GM23338 (cell line): ENCODE measurements at regions not wholly inside any gene's neighbourhood (a gene's known extent, or its start where the extent isn't known, plus 50 kb on each side); places are given as distances from the start of the nearest gene placed in this dataset.
A peak's percentile ranks its signal among the peaks of the same experiment; 100 is the strongest.

Experiments
- ATAC-seq: fragments of 200-7000 bp; cut with Tn5 transposase; 3 replicates; pipeline ENCODE4 v1.9.1; 2020
- DNase-seq: peaks from one replicate; pipeline ENCODE4 v3.0.0-alpha.2; 2015; ENCODE audit warnings: low spot score
- H2AFZ ChIP-seq: fragments of 200-600 bp; sonication (generic); 2 replicates; pipeline ENCODE4 v1.8.0; 2016; ENCODE audit warnings: antibody characterized with exemption, mild to moderate bottlenecking, moderate library complexity
- H3F3A ChIP-seq: fragments of 200-600 bp; sonication (generic); replicated peaks from 2 replicates; pipeline ENCODE4 v1.8.0; 2017; ENCODE audit warnings: antibody characterized with exemption, mixed run types, low read depth
- H3K27ac ChIP-seq: fragments of 200-600 bp; sonication (generic); 2 replicates; pipeline ENCODE4 v1.6.1; 2016; ENCODE audit warnings: low read depth
- H3K27me3 ChIP-seq: fragments of 200-600 bp; sonication (generic); 2 replicates; pipeline ENCODE4 v1.8.0; 2016; ENCODE audit warnings: mild to moderate bottlenecking, mixed run types, moderate library complexity; ENCODE audit not compliant: insufficient read depth
- H3K36me3 ChIP-seq: fragments of 200-600 bp; sonication (generic); 2 replicates; pipeline ENCODE4 v1.8.0; 2016; ENCODE audit warnings: mild to moderate bottlenecking; ENCODE audit not compliant: insufficient read depth
- H3K4me1 ChIP-seq: fragments of 200-600 bp; sonication (generic); 2 replicates; pipeline ENCODE4 v1.8.0; 2016; ENCODE audit warnings: mild to moderate bottlenecking, moderate library complexity; ENCODE audit not compliant: insufficient read depth
- H3K4me2 ChIP-seq: fragments of 200-600 bp; sonication (generic); 2 replicates; pipeline ENCODE4 v1.7.1; 2017; ENCODE audit warnings: mixed run types
- H3K4me3 ChIP-seq: fragments of 200-600 bp; sonication (generic); 2 replicates; pipeline ENCODE4 v1.6.1; 2016; ENCODE audit warnings: mixed run types
- H3K79me2 ChIP-seq: fragments of 200-600 bp; sonication (generic); replicated peaks from 2 replicates; pipeline ENCODE4 v1.8.0; 2017; ENCODE audit warnings: mild to moderate bottlenecking; ENCODE audit not compliant: insufficient read depth
- H3K9me2 ChIP-seq: fragments of 200-600 bp; sonication (generic); 2 replicates; pipeline ENCODE4 v1.8.0; 2017; ENCODE audit not compliant: insufficient read depth
- H4K20me1 ChIP-seq: fragments of 200-600 bp; sonication (generic); replicated peaks from 2 replicates; pipeline ENCODE4 v1.8.0; 2017; ENCODE audit warnings: mild to moderate bottlenecking; ENCODE audit not compliant: insufficient read depth
- H3K27ac Mint-ChIP-seq: 2 replicates; pipeline ENCODE4 v1.8.0; 2020; ENCODE audit warnings: inconsistent platforms, mild to moderate bottlenecking, moderate library complexity, mixed read lengths
- H3K27me3 Mint-ChIP-seq: 3 replicates; pipeline ENCODE4 v1.8.0; 2022; ENCODE audit warnings: low read depth, mild to moderate bottlenecking, moderate library complexity, mixed read lengths, inconsistent platforms; ENCODE audit not compliant: insufficient read depth, poor library complexity
- H3K36me3 Mint-ChIP-seq: 3 replicates; pipeline ENCODE4 v1.8.0; 2021; ENCODE audit warnings: low read depth, mild to moderate bottlenecking, inconsistent platforms, moderate library complexity, mixed read lengths
- H3K4me1 Mint-ChIP-seq: 3 replicates; pipeline ENCODE4 v1.8.0; 2020; ENCODE audit warnings: mild to moderate bottlenecking, inconsistent platforms, mixed read lengths
- H3K4me3 Mint-ChIP-seq: 3 replicates; pipeline ENCODE4 v1.8.0; 2021; ENCODE audit warnings: moderate library complexity, mild to moderate bottlenecking, inconsistent platforms, mixed read lengths
- H3K9me3 Mint-ChIP-seq: 3 replicates; pipeline ENCODE4 v1.8.0; 2020; ENCODE audit warnings: moderate library complexity, mild to moderate bottlenecking, inconsistent platforms, mixed read lengths
- CREB1 ChIP-seq: fragments of 250-450 bp; sonication (Bioruptor Pico); IDR thresholded peaks from 2 replicates; pipeline ENCODE4 v1.5.0; 2020; ENCODE audit warnings: low read depth, mild to moderate bottlenecking, moderate library complexity
- CTCF ChIP-seq, 2 experiments: fragments of 200-600 bp in 1 of 2; sonication (generic) in 1 of 2; conservative IDR thresholded peaks; 2 replicates each; pipeline versions ENCODE4 v1.5.1 to v1.6.1; 2016 to 2017; ENCODE audit warnings: antibody characterized with exemption in 2 of 2, low read depth in 2 of 2, mild to moderate bottlenecking in 2 of 2, moderate library complexity in 1 of 2
- EZH2phosphoT487 ChIP-seq: fragments of 200-600 bp; sonication (generic); IDR thresholded peaks from one replicate; pipeline ENCODE4 v1.8.1; 2018; ENCODE audit warnings: antibody characterized with exemption; ENCODE audit not compliant: unreplicated experiment
- JUNB ChIP-seq: IDR thresholded peaks from one replicate; pipeline ENCODE4 v1.6.1; 2016; ENCODE audit warnings: antibody characterized with exemption; ENCODE audit not compliant: unreplicated experiment
- NANOG ChIP-seq: IDR thresholded peaks from 2 replicates; pipeline ENCODE4 v1.6.1; 2016; ENCODE audit warnings: antibody characterized with exemption, borderline replicate concordance
- POLR2AphosphoS5 ChIP-seq: IDR thresholded peaks from 2 replicates; pipeline ENCODE4 v1.6.1; 2016; ENCODE audit warnings: antibody characterized with exemption, low read depth
- REST ChIP-seq: IDR thresholded peaks from one replicate; pipeline ENCODE4 v1.6.1; 2018; ENCODE audit warnings: antibody characterized with exemption; ENCODE audit not compliant: unreplicated experiment
- STAT1 ChIP-seq: IDR thresholded peaks from one replicate; pipeline ENCODE4 v1.6.1; 2016; ENCODE audit warnings: antibody characterized with exemption; ENCODE audit not compliant: unreplicated experiment
- ZNF114 ChIP-seq: fragments of 250-450 bp; sonication (Bioruptor Pico); IDR thresholded peaks from 2 replicates; pipeline ENCODE4 v1.5.0; 2020; ENCODE audit warnings: mild to moderate bottlenecking, moderate library complexity
- ZNF331 ChIP-seq: fragments of 250-450 bp; sonication (Bioruptor Pico); IDR thresholded peaks from 2 replicates; pipeline ENCODE4 v1.5.0; 2020; ENCODE audit warnings: low read depth, mild to moderate bottlenecking, moderate library complexity
- ZNF462 ChIP-seq: fragments of 250-450 bp; sonication (Bioruptor Pico); IDR thresholded peaks from 2 replicates; pipeline ENCODE4 v1.5.0; 2020; ENCODE audit warnings: mild to moderate bottlenecking, moderate library complexity

GRCh38 chr5:158320178-158320674, 461.3 kb upstream of the CLINT1 start:
- DNase-seq (no peak), ATAC-seq (no peak)
- H3K27me3 ChIP-seq, result no peaks in the 10 kb centered on the region
- no peak overlapping the region for H3K4me2 ChIP-seq
- no peaks in the 10 kb centered on the region for H3K9me3 Mint-ChIP-seq
- H3K9me2 ChIP-seq, result no peaks in the 10 kb centered on the region
- no peaks in the 10 kb centered on the region for H3F3A ChIP-seq
- H3K27ac ChIP-seq, result no peak overlapping the region
- no peaks in the 10 kb centered on the region for H3K36me3 ChIP-seq
- no peak overlapping the region for H3K4me3 Mint-ChIP-seq
- H3K79me2 ChIP-seq, result no peaks in the 10 kb centered on the region
- H3K4me3 ChIP-seq, result no peak overlapping the region
- peaks cover 17% of the 10 kb centered on the region for H3K4me1 Mint-ChIP-seq
- no peak overlapping the region for H2AFZ ChIP-seq
- H3K27ac Mint-ChIP-seq, result no peak overlapping the region
- H4K20me1 ChIP-seq, result no peaks in the 10 kb centered on the region
- no peak for TF ChIP-seq POLR2AphosphoS5
- H3K4me1 ChIP-seq, result peaks cover 4% of the 10 kb centered on the region; the same call in 1 of the 2 replicates
- H3K36me3 Mint-ChIP-seq, result no peaks in the 10 kb centered on the region
- peaks cover 4% of the 10 kb centered on the region for H3K27me3 Mint-ChIP-seq

- Histone ChIP-seq H3K4me2 (no peak overlapping the region), H3K79me2 (no peaks in the 10 kb centered on the region), H2AFZ (0 out of 2 replicates have a peak overlapping the region, but pooled peaks have one; percentile 52), H4K20me1 (no peaks in the 10 kb centered on the region), H3K4me1 (peaks cover 18% of the 10 kb centered on the region), H3F3A (no peaks in the 10 kb centered on the region), H3K9me2 (no peaks in the 10 kb centered on the region), H3K36me3 (no peaks in the 10 kb centered on the region), H3K27ac (no peak overlapping the region), H3K4me3 (no peak overlapping the region), H3K27me3 (no peaks in the 10 kb centered on the region)
- Mint-ChIP-seq H3K4me1 (peaks cover 25% of the 10 kb centered on the region), H3K36me3 (no peaks in the 10 kb centered on the region), H3K27ac (no peak overlapping the region), H3K9me3 (no peaks in the 10 kb centered on the region), H3K27me3 (peaks cover 6% of the 10 kb centered on the region), H3K4me3 (no peak overlapping the region)
- no peak for TF ChIP-seq ZNF331
- no peak for TF ChIP-seq NANOG
- no peak for TF ChIP-seq JUNB
- TF ChIP-seq ZNF462 (CRISPR knock-in tag), result no peak
- TF ChIP-seq CREB1, result no peak
- TF ChIP-seq REST, result no peak
- TF ChIP-seq EZH2phosphoT487, result no peak
- no peak for TF ChIP-seq STAT1
- no peak for TF ChIP-seq ZNF114 (CRISPR knock-in tag)
- TF ChIP-seq POLR2AphosphoS5, result no peak
- TF ChIP-seq CTCF (conservative IDR thresholded peaks at IDR 0.05; ENCODE audit: low read depth in 2 of 2), result no peak
- ATAC-seq (no peak), DNase-seq (no peak)
Measured at GRCh38 chr5:158317507-158317906, 458.6 kb upstream of the CLINT1 start.
